PC-9 (cell line): ENCODE measurements at regions not wholly inside any gene's neighbourhood (a gene's known extent, or its start where the extent isn't known, plus 50 kb on each side); places are given as distances from the start of the nearest gene placed in this dataset.

Experiments
- BruUV-seq: library from RNA; stranded (reverse); fragments of 400-500 nt; replicated peaks from 2 replicates; lab custom pipeline; 2021; lab: Mats Ljungman, UMichigan
- CTCF ChIA-PET: fragments of 300-600 bp; sonication (Branson Sonifier 250); formaldehyde crosslinking; loops from one replicate; lab custom pipeline; 2022; ENCODE audit warnings: antibody characterized with exemption; lab: Charles Lee
- POLR2A ChIA-PET: fragments of 300-600 bp; sonication (Branson Sonifier 250); formaldehyde crosslinking; loops from one replicate; lab custom pipeline; 2022; ENCODE audit warnings: antibody characterized with exemption; ENCODE audit not compliant: unreplicated experiment; lab: Charles Lee
- DNase-seq, 2 experiments: peaks; one replicate each; pipeline versions ENCODE4 v3.0.0 to v3.0.0-alpha.2; 2015 to 2022; ENCODE audit warnings: mixed read lengths in 1 of 2
- H2AFZ ChIP-seq: fragments of 200-600 bp; sonication (generic); 2 replicates; pipeline ENCODE4 v1.8.1; 2017; ENCODE audit warnings: antibody characterized with exemption
- H3F3A ChIP-seq: fragments of 200-600 bp; sonication (generic); 2 replicates; pipeline ENCODE4 v1.8.1; 2017; ENCODE audit warnings: antibody characterized with exemption, mild to moderate bottlenecking, low read depth; ENCODE audit not compliant: insufficient read depth
- H3K27ac ChIP-seq: fragments of 200-600 bp; sonication (generic); 2 replicates; pipeline ENCODE4 v1.6.1; 2016; ENCODE audit warnings: mixed run types
- H3K27me3 ChIP-seq: fragments of 200-600 bp; sonication (generic); 2 replicates; pipeline ENCODE4 v1.6.1; 2016; ENCODE audit warnings: low read depth, mixed run types; ENCODE audit not compliant: insufficient read depth
- H3K36me3 ChIP-seq: fragments of 200-600 bp; sonication (generic); 2 replicates; pipeline ENCODE4 v1.6.1; 2016; ENCODE audit warnings: low read depth, mixed run types
- H3K4me1 ChIP-seq: fragments of 200-600 bp; sonication (generic); replicated peaks from 2 replicates; pipeline ENCODE4 v1.6.1; 2016; ENCODE audit warnings: mixed run types; ENCODE audit not compliant: insufficient read depth
- H3K4me2 ChIP-seq: fragments of 200-600 bp; sonication (generic); 2 replicates; pipeline ENCODE4 v1.6.1; 2017; ENCODE audit warnings: mixed run types
- H3K4me3 ChIP-seq: fragments of 200-600 bp; sonication (generic); 2 replicates; pipeline ENCODE4 v1.6.1; 2016; ENCODE audit warnings: mixed run types
- H3K79me2 ChIP-seq: fragments of 200-600 bp; sonication (generic); 2 replicates; pipeline ENCODE4 v1.6.1; 2017; ENCODE audit warnings: low read depth, mixed run types
- H3K9me2 ChIP-seq: fragments of 200-600 bp; sonication (generic); 2 replicates; pipeline ENCODE4 v1.8.1; 2017; ENCODE audit warnings: mild to moderate bottlenecking; ENCODE audit not compliant: insufficient read depth
- H3K9me3 ChIP-seq: fragments of 200-600 bp; sonication (generic); 2 replicates; pipeline ENCODE4 v1.8.1; 2016; ENCODE audit warnings: low read depth; ENCODE audit not compliant: insufficient read depth
- H4K20me1 ChIP-seq: fragments of 200-600 bp; sonication (generic); 2 replicates; pipeline ENCODE4 v1.8.1; 2017; ENCODE audit not compliant: insufficient read depth
- CTCF ChIP-seq: fragments of 200-600 bp; sonication (generic); conservative IDR thresholded peaks from 2 replicates; pipeline ENCODE4 v1.6.1; 2017; ENCODE audit warnings: mixed run types, antibody characterized with exemption, mild to moderate bottlenecking, moderate library complexity
- EZH2 ChIP-seq: fragments of 200-600 bp; sonication (generic); IDR thresholded peaks from 2 replicates; pipeline ENCODE4 v1.8.0; 2017; ENCODE audit warnings: antibody characterized with exemption, low read depth
- intact Hi-C: fragments of 100-400 bp; cut with micrococcal nuclease; formaldehyde crosslinking; loops from one replicate; pipeline ENCODE4 v1.10.0; 2022; ENCODE audit not compliant: unreplicated experiment

- Histone ChIP-seq H3K4me1 (no peaks in the 10 kb centered on the region), H3K9me2 (no peaks in the 10 kb centered on the region), H2AFZ (no peak overlapping the region), H3K4me3 (no peak overlapping the region), H3K27ac (no peak overlapping the region), H3K9me3 (no peaks in the 10 kb centered on the region), H3K36me3 (no peaks in the 10 kb centered on the region), H3K79me2 (no peaks in the 10 kb centered on the region), H3K27me3 (no peaks in the 10 kb centered on the region), H4K20me1 (no peaks in the 10 kb centered on the region), H3K4me2 (no peak overlapping the region), H3F3A (no peaks in the 10 kb centered on the region)
- intact Hi-C loops, result no loop called here
- no peak for DNase-seq
- ChIA-PET CTCF (no interaction called here), POLR2A (no interaction called here)
- BruUV-seq, result no TSS peak
- TF ChIP-seq CTCF, result no peak
- no peak for TF ChIP-seq EZH2
Observed at GRCh38 chr14:28944605-28945004, 178.0 kb downstream of the FOXG1 start.

- DNase-seq, result no peak
- no peaks in the 10 kb centered on the region for H3K9me2 ChIP-seq
- no peaks in the 10 kb centered on the region for H3K9me3 ChIP-seq
- H3K27ac ChIP-seq, result no peak overlapping the region
- no peak overlapping the region for H3K4me2 ChIP-seq
- no peaks in the 10 kb centered on the region for H3K4me1 ChIP-seq
- H3K79me2 ChIP-seq, result no peaks in the 10 kb centered on the region
- ChIA-PET POLR2A (no interaction called here), CTCF (no interaction called here)
- no peaks in the 10 kb centered on the region for H4K20me1 ChIP-seq
- TF ChIP-seq CTCF (no peak), EZH2 (no peak)
- BruUV-seq, result no TSS peak
- no peaks in the 10 kb centered on the region for H3F3A ChIP-seq
- intact Hi-C loops, result no loop called here
- no peak overlapping the region for H2AFZ ChIP-seq
- no peaks in the 10 kb centered on the region for H3K36me3 ChIP-seq
- H3K4me3 ChIP-seq, result no peak overlapping the region
- no peaks in the 10 kb centered on the region for H3K27me3 ChIP-seq
Observed at GRCh38 chr14:28946267-28946666, 179.7 kb downstream of the FOXG1 start.

- Histone ChIP-seq H3K4me1 (no peaks in the 10 kb centered on the region), H3K79me2 (no peaks in the 10 kb centered on the region), H3K4me2 (no peak overlapping the region), H3K9me2 (no peaks in the 10 kb centered on the region), H3K27ac (no peak overlapping the region), H3K36me3 (no peaks in the 10 kb centered on the region), H3K27me3 (no peaks in the 10 kb centered on the region), H4K20me1 (no peaks in the 10 kb centered on the region), H3K9me3 (no peaks in the 10 kb centered on the region), H3F3A (no peaks in the 10 kb centered on the region), H2AFZ (no peak overlapping the region), H3K4me3 (no peak overlapping the region)
- POLR2A ChIA-PET, result no interaction called here
- BruUV-seq, result no TSS peak
- CTCF ChIA-PET, result no interaction called here
- intact Hi-C loops, result no loop called here
- DNase-seq, result no peak
- TF ChIP-seq CTCF, result no peak
- no peak for TF ChIP-seq EZH2
Observed at GRCh38 chr14:28949503-28949902, 182.9 kb downstream of the FOXG1 start.
